CD14-positive monocyte (primary cell): ENCODE measurements at regions not wholly inside any gene's neighbourhood (a gene's known extent, or its start where the extent isn't known, plus 50 kb on each side); places are given as distances from the start of the nearest gene placed in this dataset.

Experiments used
- DNase-seq, 3 donors: peaks; one replicate each; pipeline ENCODE4 v3.0.0-alpha.2; 2011 to 2022
- H2AFZ ChIP-seq: 2 replicates; pipeline ENCODE4 v1.6.0; 2012; ENCODE audit warnings: mild to moderate bottlenecking, low read depth, low read length, inconsistent platforms; ENCODE audit not compliant: insufficient read depth, poor library complexity, severe bottlenecking
- H3K27ac ChIP-seq, 2 donors: 1 replicate in 1 of 2; 2 replicates in 1 of 2; pipeline ENCODE4 v1.5.1; 2012 to 2013; ENCODE audit warnings: low read length in 2 of 2, control low read depth in 1 of 2, inconsistent platforms in 1 of 2, low read depth in 1 of 2, mild to moderate bottlenecking in 1 of 2
- H3K27me3 ChIP-seq, 2 donors: one replicate each; pipeline versions ENCODE4 v1.6.0 to v1.6.1; 2011 to 2013; ENCODE audit warnings: low read length in 2 of 2; ENCODE audit not compliant: control insufficient read depth in 2 of 2, insufficient read depth in 2 of 2
- H3K36me3 ChIP-seq, 2 donors: replicated peaks in 1 of 2; 1 replicate in 1 of 2; 2 replicates in 1 of 2; pipeline versions ENCODE4 v1.5.1 to v1.6.1; 2012 to 2013; ENCODE audit warnings: low read length in 2 of 2, control low read depth in 1 of 2, inconsistent platforms in 1 of 2, mild to moderate bottlenecking in 1 of 2; ENCODE audit not compliant: insufficient read depth in 2 of 2, control insufficient read depth in 1 of 2
- H3K4me1 ChIP-seq, 2 donors: 1 replicate in 1 of 2; 2 replicates in 1 of 2; pipeline versions ENCODE4 v1.5.1 to v1.6.1; 2012 to 2013; ENCODE audit warnings: low read length in 2 of 2, control low read depth in 1 of 2, inconsistent platforms in 1 of 2, mild to moderate bottlenecking in 1 of 2, moderate library complexity in 1 of 2; ENCODE audit not compliant: insufficient read depth in 2 of 2, control insufficient read depth in 1 of 2
- H3K4me2 ChIP-seq: replicated peaks from 2 replicates; pipeline ENCODE3; 2012; ENCODE audit warnings: low read length, moderate library complexity, mild to moderate bottlenecking; ENCODE audit not compliant: poor library complexity, severe bottlenecking; ENCODE audit errors: extremely low read depth
- H3K4me3 ChIP-seq, 3 experiments: fragments of 200-600 bp in 1 of 3; sonication (generic) in 1 of 3; replicated peaks in 1 of 3; 1 replicate in 2 of 3; 2 replicates in 1 of 3; pipeline ENCODE4 v1.5.1; 2011 to 2013; ENCODE audit warnings: low read length in 3 of 3, mild to moderate bottlenecking in 3 of 3, control low read depth in 2 of 3, low read depth in 2 of 3, inconsistent platforms in 1 of 3, moderate library complexity in 1 of 3
- H3K79me2 ChIP-seq: 2 replicates; pipeline ENCODE4 v1.6.0; 2012; ENCODE audit warnings: mild to moderate bottlenecking, control low read depth, inconsistent platforms, low read length, moderate library complexity; ENCODE audit not compliant: insufficient read depth
- H3K9ac ChIP-seq: 2 replicates; pipeline ENCODE4 v1.6.0; 2017; ENCODE audit warnings: low read length, mild to moderate bottlenecking; ENCODE audit not compliant: insufficient read depth, poor library complexity, severe bottlenecking
- H3K9me3 ChIP-seq, 2 donors: replicated peaks in 1 of 2; 1 replicate in 1 of 2; 2 replicates in 1 of 2; pipeline versions ENCODE4 v1.5.1 to v1.6.1; 2012 to 2013; ENCODE audit warnings: low read length in 2 of 2, control low read depth in 1 of 2; ENCODE audit not compliant: control insufficient read depth in 1 of 2, insufficient read depth in 1 of 2
- H4K20me1 ChIP-seq: 2 replicates; pipeline ENCODE4 v1.6.0; 2012; ENCODE audit warnings: mild to moderate bottlenecking, low read length, control low read depth, moderate library complexity; ENCODE audit not compliant: insufficient read depth
- H3K27ac Mint-ChIP-seq, 7 donors: one replicate each; pipeline ENCODE4 v1.8.0; 2020; ENCODE audit warnings: mild to moderate bottlenecking in 7 of 7, mixed read lengths in 7 of 7, moderate library complexity in 6 of 7, inconsistent platforms in 2 of 7
- H3K27me3 Mint-ChIP-seq, 3 donors: one replicate each; pipeline ENCODE4 v1.8.0; 2021 to 2022; ENCODE audit warnings: low read depth in 3 of 3, mild to moderate bottlenecking in 3 of 3, mixed read lengths in 3 of 3, moderate library complexity in 3 of 3, inconsistent platforms in 1 of 3
- H3K36me3 Mint-ChIP-seq, 2 donors: one replicate each; pipeline ENCODE4 v1.8.0; 2020; ENCODE audit warnings: mixed read lengths in 2 of 2, inconsistent platforms in 1 of 2, mild to moderate bottlenecking in 1 of 2
- H3K4me1 Mint-ChIP-seq: one replicate; pipeline ENCODE4 v1.8.0; 2020; ENCODE audit warnings: mild to moderate bottlenecking, mixed read lengths
- H3K4me3 Mint-ChIP-seq, 2 donors: one replicate each; pipeline ENCODE4 v1.8.0; 2020; ENCODE audit warnings: mild to moderate bottlenecking in 2 of 2, mixed read lengths in 2 of 2, moderate library complexity in 1 of 2
- H3K9me3 Mint-ChIP-seq, 7 donors: one replicate each; pipeline ENCODE4 v1.8.0; 2020 to 2022; ENCODE audit warnings: mixed read lengths in 7 of 7, mild to moderate bottlenecking in 6 of 7, moderate library complexity in 6 of 7, inconsistent platforms in 2 of 7
- CTCF ChIP-seq: fragments of 200-600 bp; IDR thresholded peaks from one replicate; pipeline ENCODE4 v1.8.0; 2022; ENCODE audit warnings: antibody characterized with exemption, mild to moderate bottlenecking
- WGBS: methylation state at CpG from one replicate; pipeline ENCODE4 v1.1.5; 2013; ENCODE audit warnings: missing lambda C conversion rate; ENCODE audit not compliant: insufficient coverage; 5-methylcytosine and 5-hydroxymethylcytosine counted together
- intact Hi-C, 2 donors: fragments of 100-400 bp; cut with micrococcal nuclease; formaldehyde crosslinking; loops; one replicate each; pipeline versions ENCODE4 v1.15.0 to v1.15.1; 2023

DNA sequence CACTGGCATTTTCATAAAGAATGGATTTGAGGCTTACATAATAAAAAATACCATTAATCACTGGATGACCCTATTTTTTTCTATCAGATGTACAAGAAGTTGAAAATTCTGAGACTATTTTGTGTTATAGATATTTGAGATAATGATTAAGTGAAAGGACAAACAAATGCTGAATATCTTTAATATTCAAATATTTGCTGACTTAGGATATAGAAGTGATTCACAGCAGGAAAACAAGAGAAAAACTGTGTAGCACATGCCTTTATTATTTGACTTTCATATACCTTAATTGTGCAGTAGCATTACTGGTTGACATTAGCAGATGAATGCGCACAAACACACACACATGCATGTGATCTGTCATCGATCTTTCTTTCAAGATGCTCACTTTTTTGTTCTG, 766.5 kb downstream of the SATB2 start:
- WGBS, result 92% methylated on average over 2 of the region's 2 CpGs
- Mint-ChIP-seq H3K9me3 (peaks cover 0 to 8% (median 3%) of the 10 kb centered on the region in 7 donors), H3K27me3 (no peaks in the 10 kb centered on the region), H3K4me3 (no peak overlapping the region), H3K27ac (no peak overlapping the region), H3K4me1 (no peaks in the 10 kb centered on the region), H3K36me3 (no peaks in the 10 kb centered on the region)
- no peak for DNase-seq
- Histone ChIP-seq H4K20me1 (no peaks in the 10 kb centered on the region), H3K79me2 (no peaks in the 10 kb centered on the region), H3K27ac (no peak overlapping the region), H3K4me1 (no peaks in the 10 kb centered on the region), H2AFZ (no peak overlapping the region), H3K27me3 (no peaks in the 10 kb centered on the region), H3K4me3 (no peak overlapping the region), H3K36me3 (no peaks in the 10 kb centered on the region), H3K9me3 (no peaks in the 10 kb centered on the region), H3K4me2 (no peak overlapping the region), H3K9ac (no peak overlapping the region)
- no peak for TF ChIP-seq CTCF
- intact Hi-C loops, result no loop called here

- no peaks in the 10 kb centered on the region for H4K20me1 ChIP-seq
- H3K9me3 ChIP-seq, result no peaks in the 10 kb centered on the region
- H3K4me2 ChIP-seq, result no peak overlapping the region
- H3K9me3 Mint-ChIP-seq, result no peaks in the 10 kb centered on the region
- no peak overlapping the region for H3K4me3 Mint-ChIP-seq
- DNase-seq, result no peak
- H3K27me3 Mint-ChIP-seq, result no peaks in the 10 kb centered on the region
- intact Hi-C loops, result no loop called here
- H3K79me2 ChIP-seq, result no peaks in the 10 kb centered on the region
- no peaks in the 10 kb centered on the region for H3K36me3 Mint-ChIP-seq
- H3K9ac ChIP-seq, result no peak overlapping the region
- no peak overlapping the region for H2AFZ ChIP-seq
- TF ChIP-seq CTCF, result no peak
- no peaks in the 10 kb centered on the region for H3K36me3 ChIP-seq
- no peak overlapping the region for H3K27ac ChIP-seq
- H3K4me1 Mint-ChIP-seq, result no peaks in the 10 kb centered on the region
- no peak overlapping the region for H3K27ac Mint-ChIP-seq
- H3K4me3 ChIP-seq, result no peak overlapping the region
- no peaks in the 10 kb centered on the region for H3K27me3 ChIP-seq
- no peaks in the 10 kb centered on the region for H3K4me1 ChIP-seq
- no CpG with 5 or more reads among the region's 2 CpGs for WGBS
Observed at GRCh38 chr2:198664321-198664720, 793.4 kb downstream of the SATB2 start.
